ENCODE measurements at regions not wholly inside any gene's neighbourhood (a gene's known extent, or its start where the extent isn't known, plus 50 kb on each side); places are given as distances from the start of the nearest gene placed in this dataset.

DNA sequence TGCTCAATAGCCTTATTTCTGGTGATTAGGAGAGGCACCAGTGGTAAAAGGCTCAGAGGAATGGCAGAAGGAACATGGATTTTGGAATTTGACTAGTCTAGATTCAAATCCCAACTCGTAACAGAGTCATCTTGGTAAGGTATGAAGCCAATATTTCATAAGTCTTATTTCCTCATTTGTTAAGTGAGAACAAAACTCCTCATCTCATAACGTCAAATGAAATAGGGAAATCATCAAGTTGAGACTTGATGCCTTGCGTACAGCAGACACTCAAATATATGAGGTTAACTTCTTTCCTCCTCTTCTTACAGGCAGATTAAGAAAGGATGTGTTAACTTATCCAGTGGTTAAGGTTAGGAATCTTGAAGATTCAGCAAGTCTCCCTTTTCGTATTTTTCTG lies 189.2 kb downstream of the DLEU7 start:
- Histone ChIP-seq H2AK5ac (ENCODE audit: low read depth, low read length) (no peak overlapping the region), H3K23ac (ENCODE audit: low read depth, low read length) (no peak overlapping the region), H4K91ac (ENCODE audit: insufficient read depth, low read depth, low read length) (no peak overlapping the region), H2BK120ac (ENCODE audit: low read depth, low read length) (no peak overlapping the region), H3K4ac (ENCODE audit: low read depth, low read length) (no peak overlapping the region), H2AFZ (replicated peaks; ENCODE audit: low read length, poor library complexity) (no peak overlapping the region), H3K9me3 (ENCODE audit: control insufficient read depth, insufficient read depth, low read length) (no peaks in the 10 kb centered on the region), H3K18ac (ENCODE audit: low read depth, low read length) (no peak overlapping the region), H3K56ac (ENCODE audit: extremely low read depth, insufficient read depth, low read length) (no peak overlapping the region), H2BK5ac (ENCODE audit: low read depth, low read length, poor library complexity, severe bottlenecking) (no peak overlapping the region), H3K36me3 (ENCODE audit: control insufficient read depth, insufficient read depth, low read length) (no peaks in the 10 kb centered on the region), H3K14ac (replicated peaks; ENCODE audit: low read depth, low read length) (no peak overlapping the region), H4K8ac (ENCODE audit: low read depth in 2 of 2, low read length in 2 of 2) (no peak overlapping the region), H2BK15ac (ENCODE audit: low read depth, low read length) (no peak overlapping the region), H3K9ac (ENCODE audit: low read depth, low read length) (no peak overlapping the region), H2BK20ac (ENCODE audit: low read depth, low read length) (no peak overlapping the region), H3K4me3 (ENCODE audit: insufficient read depth, low read depth, low read length) (no peak overlapping the region), H3K79me1 (ENCODE audit: low read depth in 1 of 2, low read length in 2 of 2) (no peaks in the 10 kb centered on the region), H4K5ac (ENCODE audit: low read depth, low read length) (no peak overlapping the region), H3K27ac (ENCODE audit: insufficient read depth, low read length) (no peak overlapping the region), H3K4me1 (ENCODE audit: control insufficient read depth, insufficient read depth, low read length) (no peaks in the 10 kb centered on the region), H3K4me2 (ENCODE audit: low read depth, low read length) (no peak overlapping the region), H4K20me1 (ENCODE audit: insufficient read depth, low read length) (no peaks in the 10 kb centered on the region; the same call in 1 of the 2 replicates), H3K9me1 (ENCODE audit: insufficient read depth, low read length) (no peaks in the 10 kb centered on the region), H3K27me3 (ENCODE audit: control insufficient read depth, insufficient read depth, low read length) (peaks cover 31% of the 10 kb centered on the region), H2AK9ac (replicated peaks; ENCODE audit: low read depth, low read length, poor library complexity) (no peak overlapping the region)
- no peak for TF ChIP-seq RFX5 (IDR thresholded peaks at IDR 0.05; ENCODE audit: low read depth, low read length)
- no peak for TF ChIP-seq MAFK (IDR thresholded peaks at IDR 0.05; ENCODE audit: low read depth, low read length)
- TF ChIP-seq NFE2L2 (IDR thresholded peaks at IDR 0.05; ENCODE audit: low read depth, low read length), result no peak
- TF ChIP-seq, protein P1, sequence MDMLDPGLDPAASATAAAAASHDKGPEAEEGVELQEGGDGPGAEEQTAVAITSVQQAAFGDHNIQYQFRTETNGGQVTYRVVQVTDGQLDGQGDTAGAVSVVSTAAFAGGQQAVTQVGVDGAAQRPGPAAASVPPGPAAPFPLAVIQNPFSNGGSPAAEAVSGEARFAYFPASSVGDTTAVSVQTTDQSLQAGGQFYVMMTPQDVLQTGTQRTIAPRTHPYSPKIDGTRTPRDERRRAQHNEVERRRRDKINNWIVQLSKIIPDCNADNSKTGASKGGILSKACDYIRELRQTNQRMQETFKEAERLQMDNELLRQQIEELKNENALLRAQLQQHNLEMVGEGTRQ (IDR thresholded peaks at IDR 0.05; ENCODE audit: low read depth, low read length), result no peak
- TF ChIP-seq, protein P2, sequence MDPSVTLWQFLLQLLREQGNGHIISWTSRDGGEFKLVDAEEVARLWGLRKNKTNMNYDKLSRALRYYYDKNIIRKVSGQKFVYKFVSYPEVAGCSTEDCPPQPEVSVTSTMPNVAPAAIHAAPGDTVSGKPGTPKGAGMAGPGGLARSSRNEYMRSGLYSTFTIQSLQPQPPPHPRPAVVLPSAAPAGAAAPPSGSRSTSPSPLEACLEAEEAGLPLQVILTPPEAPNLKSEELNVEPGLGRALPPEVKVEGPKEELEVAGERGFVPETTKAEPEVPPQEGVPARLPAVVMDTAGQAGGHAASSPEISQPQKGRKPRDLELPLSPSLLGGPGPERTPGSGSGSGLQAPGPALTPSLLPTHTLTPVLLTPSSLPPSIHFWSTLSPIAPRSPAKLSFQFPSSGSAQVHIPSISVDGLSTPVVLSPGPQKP (IDR thresholded peaks at IDR 0.05; ENCODE audit: borderline replicate concordance, low read depth, low read length), result no peak
- TF ChIP-seq MXI1 (IDR thresholded peaks at IDR 0.05; ENCODE audit: borderline replicate concordance, low read depth, low read length), result no peak
- no peak for TF ChIP-seq CEBPB (IDR thresholded peaks at IDR 0.05; ENCODE audit: low read depth, low read length)
- no peak for TF ChIP-seq SMC3 (IDR thresholded peaks at IDR 0.05; ENCODE audit: low read depth, low read length)
- TF ChIP-seq BHLHE40 (IDR thresholded peaks at IDR 0.05; ENCODE audit: low read depth, low read length), result no peak
- TF ChIP-seq CHD1 (IDR thresholded peaks at IDR 0.05; ENCODE audit: low read depth, low read length), result no peak
- no peak for TF ChIP-seq POLR2A (IDR thresholded peaks at IDR 0.05; ENCODE audit: low read depth, low read length)
- TF ChIP-seq FOS (IDR thresholded peaks at IDR 0.05; ENCODE audit: low read depth, low read length), result no peak
- TF ChIP-seq, protein P3, sequence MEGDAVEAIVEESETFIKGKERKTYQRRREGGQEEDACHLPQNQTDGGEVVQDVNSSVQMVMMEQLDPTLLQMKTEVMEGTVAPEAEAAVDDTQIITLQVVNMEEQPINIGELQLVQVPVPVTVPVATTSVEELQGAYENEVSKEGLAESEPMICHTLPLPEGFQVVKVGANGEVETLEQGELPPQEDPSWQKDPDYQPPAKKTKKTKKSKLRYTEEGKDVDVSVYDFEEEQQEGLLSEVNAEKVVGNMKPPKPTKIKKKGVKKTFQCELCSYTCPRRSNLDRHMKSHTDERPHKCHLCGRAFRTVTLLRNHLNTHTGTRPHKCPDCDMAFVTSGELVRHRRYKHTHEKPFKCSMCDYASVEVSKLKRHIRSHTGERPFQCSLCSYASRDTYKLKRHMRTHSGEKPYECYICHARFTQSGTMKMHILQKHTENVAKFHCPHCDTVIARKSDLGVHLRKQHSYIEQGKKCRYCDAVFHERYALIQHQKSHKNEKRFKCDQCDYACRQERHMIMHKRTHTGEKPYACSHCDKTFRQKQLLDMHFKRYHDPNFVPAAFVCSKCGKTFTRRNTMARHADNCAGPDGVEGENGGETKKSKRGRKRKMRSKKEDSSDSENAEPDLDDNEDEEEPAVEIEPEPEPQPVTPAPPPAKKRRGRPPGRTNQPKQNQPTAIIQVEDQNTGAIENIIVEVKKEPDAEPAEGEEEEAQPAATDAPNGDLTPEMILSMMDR (conservative IDR thresholded peaks at IDR 0.05; ENCODE audit: low read depth, low read length), result no peak
- no peak for TF ChIP-seq RAD21 (IDR thresholded peaks at IDR 0.05; ENCODE audit: low read length)
- no peak for TF ChIP-seq RCOR1 (IDR thresholded peaks at IDR 0.05; ENCODE audit: insufficient replicate concordance, low read length)
- TF ChIP-seq MAZ (IDR thresholded peaks at IDR 0.05; ENCODE audit: borderline replicate concordance, low read depth, low read length), result no peak
- BruUV-seq (replicated peaks), result no TSS peak
- no peak for ATAC-seq (ENCODE audit: low read depth)
- no peak for DNase-seq
- ChIA-PET POLR2A (ENCODE audit: unreplicated experiment) (no interaction called here), CTCF (no interaction called here)
- WGBS, 2 experiments (ENCODE audit: extremely low coverage in 2 of 2, insufficient read length in 1 of 2), result no CpG with 5 or more reads among the region's 4 CpGs
- in situ Hi-C loops (cut with MboI; ENCODE audit: low sequenced_read_pairs) (no loop called here), intact Hi-C loops (cut with micrococcal nuclease) (no loop called here), dilution Hi-C loops (cut with HindIII; ENCODE audit: low sequenced_read_pairs, unreplicated experiment) (no loop called here)
